ENCODE measurements at regions not wholly inside any gene's neighbourhood (a gene's known extent, or its start where the extent isn't known, plus 50 kb on each side); places are given as distances from the start of the nearest gene placed in this dataset.

DNA sequence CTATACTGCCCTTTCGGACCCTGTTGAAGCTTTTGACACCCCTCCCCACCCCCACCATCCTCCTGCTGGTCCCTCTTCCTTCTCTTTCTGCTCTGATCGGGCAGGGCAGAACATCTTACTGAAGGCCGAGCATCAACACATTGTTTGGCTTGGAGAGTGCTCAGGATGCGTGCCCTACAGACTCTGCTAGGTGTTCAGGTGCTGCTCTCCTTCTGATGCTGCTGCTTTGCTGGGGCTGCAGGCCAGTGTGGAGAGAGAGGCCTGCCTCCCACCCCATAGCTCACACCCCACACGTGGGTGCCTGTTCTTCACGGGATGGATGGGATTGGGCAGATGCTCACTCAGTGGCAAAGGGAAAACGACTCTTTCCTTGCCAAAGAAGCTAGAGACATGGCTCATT, 89.8 kb upstream of the ONECUT1 start:
- TF ChIP-seq EZH2phosphoT487 (conservative IDR thresholded peaks at IDR 0.05; ENCODE audit: low read length): no peak
- no peak for TF ChIP-seq CTCF (IDR thresholded peaks at IDR 0.05; ENCODE audit: insufficient read depth, low read length, poor library complexity, severe bottlenecking)

Data from SU-DHL-6 (cell line).